Mesendoderm (in vitro differentiated cells): ENCODE measurements at regions not wholly inside any gene's neighbourhood (a gene's known extent, or its start where the extent isn't known, plus 50 kb on each side); places are given as distances from the start of the nearest gene placed in this dataset.

ENCODE experiments used
- DNase-seq: peaks from one replicate; pipeline ENCODE4 v3.0.0; 2013
- H2AK5ac ChIP-seq: 2 replicates; pipeline ENCODE4 v1.6.1; 2013; ENCODE audit warnings: low read length, inconsistent platforms
- H2BK120ac ChIP-seq: 2 replicates; pipeline ENCODE4 v1.6.1; 2013; ENCODE audit warnings: low read depth, mild to moderate bottlenecking, low read length, moderate library complexity, mixed read lengths
- H2BK15ac ChIP-seq: replicated peaks from 2 replicates; pipeline ENCODE4 v1.6.1; 2013; ENCODE audit warnings: low read depth, mild to moderate bottlenecking, moderate library complexity
- H2BK5ac ChIP-seq: 2 replicates; pipeline ENCODE4 v1.6.1; 2013; ENCODE audit warnings: low read length, inconsistent platforms
- H3K18ac ChIP-seq: 2 replicates; pipeline ENCODE4 v1.6.1; 2013; ENCODE audit warnings: mild to moderate bottlenecking, low read length, mixed read lengths
- H3K23ac ChIP-seq: one replicate; pipeline ENCODE4 v1.6.1; 2013; ENCODE audit warnings: low read length
- H3K27ac ChIP-seq: 2 replicates; pipeline ENCODE4 v1.5.1; 2013; ENCODE audit warnings: low read depth, mild to moderate bottlenecking, inconsistent platforms, low read length, moderate library complexity
- H3K27me3 ChIP-seq: 2 replicates; pipeline ENCODE4 v1.6.1; 2013; ENCODE audit warnings: low read length, control low read depth, mild to moderate bottlenecking, inconsistent platforms; ENCODE audit not compliant: insufficient read depth, poor library complexity
- H3K36me3 ChIP-seq: 2 replicates; pipeline ENCODE4 v1.6.1; 2013; ENCODE audit warnings: low read length, inconsistent platforms; ENCODE audit not compliant: control insufficient read depth, insufficient read depth
- H3K4ac ChIP-seq: one replicate; pipeline ENCODE4 v1.6.1; 2013; ENCODE audit warnings: low read depth, mild to moderate bottlenecking, low read length, moderate library complexity
- H3K4me1 ChIP-seq: 2 replicates; pipeline ENCODE4 v1.6.1; 2013; ENCODE audit warnings: low read depth, low read length, inconsistent platforms; ENCODE audit not compliant: control insufficient read depth
- H3K4me2 ChIP-seq: 2 replicates; pipeline ENCODE4 v1.6.1; 2013; ENCODE audit warnings: low read length
- H3K4me3 ChIP-seq: 2 replicates; pipeline ENCODE4 v1.5.1; 2013; ENCODE audit warnings: mild to moderate bottlenecking, low read length
- H3K56ac ChIP-seq: one replicate; pipeline ENCODE4 v1.6.1; 2013; ENCODE audit warnings: low read length
- H3K79me1 ChIP-seq: 2 replicates; pipeline ENCODE4 v1.6.1; 2013; ENCODE audit warnings: low read length, inconsistent platforms
- H3K79me2 ChIP-seq: 2 replicates; pipeline ENCODE4 v1.6.1; 2013; ENCODE audit warnings: mild to moderate bottlenecking, low read length; ENCODE audit not compliant: control insufficient read depth, insufficient read depth
- H3K9ac ChIP-seq: 2 replicates; pipeline ENCODE4 v1.6.1; 2013; ENCODE audit warnings: low read length, inconsistent platforms
- H4K5ac ChIP-seq: one replicate; pipeline ENCODE4 v1.6.1; 2013; ENCODE audit warnings: low read length
- H4K8ac ChIP-seq: one replicate; pipeline ENCODE4 v1.6.1; 2013; ENCODE audit warnings: low read depth, mild to moderate bottlenecking, control low read depth, low read length, moderate library complexity
- WGBS: extraction: QIAGEN DNeasy Blood & Tissue Kit; methylation state at CpG from one replicate; pipeline ENCODE4 v1.1.7; 2013; ENCODE audit warnings: low lambda C conversion rate, missing lambda C conversion rate; ENCODE audit not compliant: insufficient coverage; ENCODE audit errors: extremely low coverage; 5-methylcytosine and 5-hydroxymethylcytosine counted together

GRCh38 chr22:49181431-49181830 lies 646.2 kb downstream of the BRD1 start:
- Histone ChIP-seq H2AK5ac (no peak overlapping the region), H3K36me3 (no peaks in the 10 kb centered on the region), H4K8ac (no peak overlapping the region), H2BK15ac (no peak overlapping the region), H3K18ac (no peak overlapping the region), H3K4ac (no peak overlapping the region), H3K79me1 (no peaks in the 10 kb centered on the region), H3K4me2 (no peak overlapping the region), H3K4me3 (no peak overlapping the region), H3K27me3 (no peaks in the 10 kb centered on the region), H3K9ac (no peak overlapping the region), H3K56ac (no peak overlapping the region), H4K5ac (no peak overlapping the region), H3K27ac (no peak overlapping the region), H2BK5ac (no peak overlapping the region), H3K79me2 (no peaks in the 10 kb centered on the region), H3K4me1 (no peaks in the 10 kb centered on the region), H3K23ac (no peak overlapping the region), H2BK120ac (no peak overlapping the region)
- DNase-seq, result no peak
- WGBS, result no CpG with 5 or more reads among the region's 13 CpGs

- H3K4me1 ChIP-seq, result no peaks in the 10 kb centered on the region
- no peak overlapping the region for H2AK5ac ChIP-seq
- no peak for DNase-seq
- no peak overlapping the region for H4K5ac ChIP-seq
- H3K4me3 ChIP-seq, result no peak overlapping the region
- no peaks in the 10 kb centered on the region for H3K27me3 ChIP-seq
- no CpG with 5 or more reads among the region's 7 CpGs for WGBS
- no peak overlapping the region for H2BK15ac ChIP-seq
- no peak overlapping the region for H3K27ac ChIP-seq
- no peak overlapping the region for H4K8ac ChIP-seq
- H3K23ac ChIP-seq, result no peak overlapping the region
- no peak overlapping the region for H2BK120ac ChIP-seq
- H3K36me3 ChIP-seq, result no peaks in the 10 kb centered on the region
- H3K56ac ChIP-seq, result no peak overlapping the region
- H3K9ac ChIP-seq, result no peak overlapping the region
- no peaks in the 10 kb centered on the region for H3K79me2 ChIP-seq
- H3K18ac ChIP-seq, result no peak overlapping the region
- no peak overlapping the region for H3K4me2 ChIP-seq
- H3K4ac ChIP-seq, result no peak overlapping the region
- no peaks in the 10 kb centered on the region for H3K79me1 ChIP-seq
- no peak overlapping the region for H2BK5ac ChIP-seq
Observed at GRCh38 chr22:49180683-49181024, 647.0 kb downstream of the BRD1 start.

- H4K5ac ChIP-seq, result no peak overlapping the region
- no CpG with 5 or more reads among the region's 19 CpGs for WGBS
- no peak for DNase-seq
- no peaks in the 10 kb centered on the region for H3K79me1 ChIP-seq
- H3K36me3 ChIP-seq, result no peaks in the 10 kb centered on the region
- no peak overlapping the region for H2BK120ac ChIP-seq
- no peaks in the 10 kb centered on the region for H3K27me3 ChIP-seq
- no peak overlapping the region for H3K23ac ChIP-seq
- no peak overlapping the region for H2BK5ac ChIP-seq
- H3K9ac ChIP-seq, result no peak overlapping the region
- no peak overlapping the region for H2AK5ac ChIP-seq
- H3K4me1 ChIP-seq, result no peaks in the 10 kb centered on the region
- no peak overlapping the region for H3K4me2 ChIP-seq
- no peak overlapping the region for H3K4ac ChIP-seq
- no peaks in the 10 kb centered on the region for H3K79me2 ChIP-seq
- no peak overlapping the region for H2BK15ac ChIP-seq
- no peak overlapping the region for H3K18ac ChIP-seq
- H4K8ac ChIP-seq, result no peak overlapping the region
- no peak overlapping the region for H3K4me3 ChIP-seq
- no peak overlapping the region for H3K56ac ChIP-seq
- H3K27ac ChIP-seq, result no peak overlapping the region
Observed at GRCh38 chr22:49179886-49180682, 647.6 kb downstream of the BRD1 start.

GRCh38 chr22:49179175-49179574 lies 648.5 kb downstream of the BRD1 start:
- Histone ChIP-seq H2BK15ac (no peak overlapping the region), H3K23ac (no peak overlapping the region), H3K4me2 (no peak overlapping the region), H2BK5ac (no peak overlapping the region), H3K4me3 (no peak overlapping the region), H3K79me2 (no peaks in the 10 kb centered on the region), H4K5ac (no peak overlapping the region), H3K4ac (no peak overlapping the region), H3K27ac (no peak overlapping the region), H3K9ac (no peak overlapping the region), H3K4me1 (no peaks in the 10 kb centered on the region), H2AK5ac (no peak overlapping the region), H3K27me3 (no peaks in the 10 kb centered on the region), H3K56ac (no peak overlapping the region), H3K18ac (no peak overlapping the region), H3K79me1 (no peaks in the 10 kb centered on the region), H3K36me3 (no peaks in the 10 kb centered on the region), H2BK120ac (no peak overlapping the region), H4K8ac (no peak overlapping the region)
- WGBS, result no CpG with 5 or more reads among the region's 18 CpGs
- no peak for DNase-seq

- no peak for DNase-seq
- Histone ChIP-seq H2BK5ac (no peak overlapping the region), H2AK5ac (no peak overlapping the region), H3K9ac (no peak overlapping the region), H3K36me3 (no peaks in the 10 kb centered on the region), H3K4ac (no peak overlapping the region), H4K8ac (no peak overlapping the region), H3K4me1 (no peaks in the 10 kb centered on the region), H3K23ac (no peak overlapping the region), H3K27ac (no peak overlapping the region), H4K5ac (no peak overlapping the region), H3K4me2 (no peak overlapping the region), H2BK120ac (no peak overlapping the region), H3K18ac (no peak overlapping the region), H3K56ac (no peak overlapping the region), H3K79me1 (no peaks in the 10 kb centered on the region), H2BK15ac (no peak overlapping the region), H3K79me2 (no peaks in the 10 kb centered on the region), H3K4me3 (no peak overlapping the region), H3K27me3 (no peaks in the 10 kb centered on the region)
- WGBS, result no CpG with 5 or more reads among the region's 26 CpGs
Observed at GRCh38 chr22:49178246-49179005, 649.2 kb downstream of the BRD1 start.
